ENCODE measurements at regions not wholly inside any gene's neighbourhood (a gene's known extent, or its start where the extent isn't known, plus 50 kb on each side); places are given as distances from the start of the nearest gene placed in this dataset.

- DNase-seq: no peak
Observed at GRCh38 chr16:72308396-72308795, 136.4 kb upstream of the PMFBP1 start.

GRCh38 chr16:72302332-72302731, 130.4 kb upstream of the PMFBP1 start:
- no peak for DNase-seq

DNA sequence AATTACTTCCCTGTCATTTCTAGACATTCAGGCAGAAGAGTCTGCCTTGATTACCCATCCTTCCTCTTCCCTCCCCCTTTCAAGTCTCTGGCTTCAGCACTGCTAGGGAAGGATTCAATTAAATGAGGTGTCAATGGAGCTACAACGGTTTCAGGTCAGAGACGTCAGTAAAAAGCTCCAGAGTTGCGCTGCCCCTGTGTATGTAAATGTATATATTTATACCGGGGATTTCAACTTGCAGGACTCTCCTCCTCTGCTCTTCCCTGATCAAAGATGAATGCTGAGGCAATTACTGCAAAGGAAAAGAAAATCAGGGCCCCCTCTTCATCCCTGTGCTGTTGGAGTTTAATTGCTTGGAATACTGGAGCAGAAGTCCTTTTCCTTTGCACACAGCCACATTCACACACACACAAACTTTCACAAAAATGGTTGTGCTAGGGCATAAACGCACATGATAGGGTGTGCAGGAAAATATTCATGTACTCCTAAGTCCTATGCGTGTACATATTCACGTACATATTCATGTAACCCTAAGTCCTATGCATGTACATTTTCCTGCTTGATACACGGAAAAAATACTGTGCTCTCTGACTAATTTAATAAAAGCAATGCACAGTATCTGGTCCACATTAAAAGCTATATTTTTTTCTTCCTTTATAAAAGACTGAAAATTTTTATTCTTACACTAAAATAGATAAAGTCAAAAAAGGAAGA, 129.7 kb upstream of the PMFBP1 start:
- DNase-seq: no peak

DNA sequence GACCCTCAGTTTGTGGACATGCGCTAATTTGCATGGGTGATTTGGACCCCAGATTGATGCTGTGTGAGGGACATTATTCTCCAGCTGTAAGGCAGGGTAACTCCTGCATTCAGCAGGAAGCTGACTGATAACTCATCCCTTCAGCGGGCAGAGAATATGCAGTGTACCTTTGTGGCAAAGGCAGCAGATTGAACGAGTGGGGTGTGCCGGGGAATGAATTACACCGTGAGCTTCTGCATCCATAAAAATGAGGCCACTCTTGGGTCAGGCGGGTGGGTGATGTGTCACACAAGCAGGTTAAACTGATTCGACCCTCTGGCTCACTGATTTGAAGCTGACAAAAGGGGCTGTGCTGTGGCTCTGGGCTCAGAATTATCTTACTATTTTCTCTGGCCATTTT, 128.9 kb upstream of the PMFBP1 start:
- DNase-seq: no peak

GRCh38 chr16:72299684-72300243, 127.8 kb upstream of the PMFBP1 start:
- DNase-seq: no peak

GRCh38 chr16:72298961-72299360, 127.0 kb upstream of the PMFBP1 start:
- DNase-seq: no peak

DNA sequence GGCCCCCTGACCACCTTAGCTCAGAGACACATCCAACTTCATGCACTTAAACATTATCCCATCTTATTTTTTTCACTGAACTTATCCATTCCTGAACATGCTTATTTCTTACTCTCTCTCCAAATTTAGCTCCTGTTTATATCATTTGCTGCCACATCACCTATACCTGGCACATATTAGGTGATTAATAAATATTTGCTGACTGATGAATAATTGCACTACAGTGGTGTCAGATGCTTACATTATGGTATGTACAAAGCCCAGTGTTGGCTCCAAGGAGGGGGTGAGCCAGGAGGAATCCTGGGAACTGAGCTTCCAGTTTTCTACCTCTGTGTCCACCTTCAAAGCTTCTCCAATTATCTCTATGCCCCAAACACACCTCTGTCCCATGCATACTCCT, 124.0 kb upstream of the PMFBP1 start:
- no peak for DNase-seq

GRCh38 chr16:72291531-72291981, 119.6 kb upstream of the PMFBP1 start:
- no peak for DNase-seq

DNA sequence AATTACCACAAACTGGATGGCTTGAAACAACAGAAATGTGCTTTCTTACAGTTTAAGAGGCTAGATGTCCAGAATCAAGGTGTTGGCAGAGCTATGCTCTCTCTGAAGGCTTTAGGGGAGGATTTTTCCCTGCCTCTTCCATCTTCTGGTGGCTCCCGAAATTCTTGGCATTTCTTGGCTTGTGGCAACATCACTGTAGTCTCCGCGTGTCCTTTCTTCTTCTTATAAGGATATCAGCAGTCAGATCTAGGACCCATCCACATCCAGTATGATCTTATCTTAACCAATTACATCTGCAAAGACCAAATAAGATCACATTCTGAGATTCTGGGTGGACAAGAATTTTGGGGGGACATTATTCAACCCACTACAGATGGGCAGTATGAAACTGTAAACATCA, 119.2 kb upstream of the PMFBP1 start:
- DNase-seq: no peak

DNA sequence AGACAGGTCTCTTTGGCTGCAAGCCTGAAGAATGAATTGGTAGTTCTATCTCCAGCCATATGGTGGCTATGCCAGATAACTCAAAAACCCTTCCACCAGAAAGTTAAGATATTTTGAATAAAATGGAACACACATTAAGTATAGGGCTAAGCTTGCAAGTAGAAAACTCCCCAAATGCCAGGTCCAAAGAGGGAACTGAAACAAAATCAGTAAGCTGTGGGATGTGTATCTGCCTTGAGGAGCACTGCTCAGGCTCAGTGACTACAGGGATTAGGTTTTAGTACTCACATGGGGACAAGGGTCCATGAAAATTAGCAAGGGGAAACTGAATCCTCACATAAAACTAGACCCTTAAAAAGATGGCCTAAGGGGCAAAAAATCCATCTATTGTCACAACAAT, 115.7 kb upstream of the PMFBP1 start:
- no peak for DNase-seq

- DNase-seq: no peak
Observed at GRCh38 chr16:72286936-72287620, 115.1 kb upstream of the PMFBP1 start.

GRCh38 chr16:72285728-72286127, 113.8 kb upstream of the PMFBP1 start:
- DNase-seq: no peak

GRCh38 chr16:72285324-72285723, 113.4 kb upstream of the PMFBP1 start:
- no peak for DNase-seq

DNA sequence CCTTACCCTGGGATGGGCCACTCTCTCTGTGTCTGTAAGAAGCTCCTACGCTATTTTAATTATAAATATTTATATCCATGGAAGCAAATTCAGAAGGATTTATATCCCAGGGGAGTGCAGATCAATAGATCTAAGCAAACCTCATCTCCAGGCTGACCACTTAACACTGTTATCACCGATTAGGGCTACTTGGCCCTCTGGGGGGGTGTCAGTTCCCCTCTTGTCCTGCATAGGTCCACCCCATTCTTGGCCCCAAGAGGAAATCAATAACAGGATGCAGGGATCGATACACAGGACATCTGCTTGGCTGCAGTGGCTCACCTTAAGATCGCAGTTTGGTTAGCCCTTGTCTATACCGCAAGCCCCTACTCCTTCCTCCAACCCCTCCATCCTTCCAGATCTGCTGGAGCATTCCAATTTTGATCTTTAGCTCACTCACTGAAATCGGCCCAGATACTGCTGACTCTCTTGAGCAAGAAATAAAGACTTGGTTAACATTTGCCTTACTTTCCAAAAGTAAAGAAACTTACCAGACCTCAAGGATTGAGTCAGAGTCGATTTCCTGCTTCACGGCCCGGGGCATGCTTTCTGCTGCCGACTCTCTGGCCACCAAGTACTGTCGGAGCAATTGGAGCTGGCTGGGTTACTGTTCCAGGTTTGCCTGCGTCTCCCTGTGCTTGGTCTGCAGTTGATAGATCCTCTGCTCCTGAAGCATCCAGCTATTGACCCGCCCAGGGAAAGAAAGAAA, 112.3 kb upstream of the PMFBP1 start:
- DNase-seq: no peak

GRCh38 chr16:72282362-72282761, 110.4 kb upstream of the PMFBP1 start:
- DNase-seq: no peak

GRCh38 chr16:72278301-72278700, 106.3 kb upstream of the PMFBP1 start:
- no peak for DNase-seq

DNA sequence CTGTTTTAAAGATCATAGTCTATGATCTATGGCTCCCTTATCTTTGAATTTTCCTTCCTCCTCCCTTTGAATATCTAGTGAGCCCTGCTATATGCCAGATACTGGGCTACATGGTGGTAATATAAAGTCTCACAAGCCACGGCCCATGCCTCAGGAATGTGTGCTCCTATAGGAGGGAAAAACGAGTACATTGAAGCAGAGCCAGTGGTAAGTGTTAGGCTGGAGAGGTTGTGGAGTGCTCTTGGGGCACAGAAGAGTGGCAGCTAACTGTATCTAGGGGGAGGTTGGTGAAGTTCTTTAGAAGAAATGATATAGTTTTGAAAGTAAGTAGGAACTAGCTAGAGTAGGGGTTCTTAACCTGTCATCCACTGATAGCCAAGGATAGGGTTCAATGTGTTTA, 105.8 kb upstream of the PMFBP1 start:
- DNase-seq: no peak

- no peak for DNase-seq
Observed at GRCh38 chr16:72271699-72272240, 99.8 kb upstream of the PMFBP1 start.

DNA sequence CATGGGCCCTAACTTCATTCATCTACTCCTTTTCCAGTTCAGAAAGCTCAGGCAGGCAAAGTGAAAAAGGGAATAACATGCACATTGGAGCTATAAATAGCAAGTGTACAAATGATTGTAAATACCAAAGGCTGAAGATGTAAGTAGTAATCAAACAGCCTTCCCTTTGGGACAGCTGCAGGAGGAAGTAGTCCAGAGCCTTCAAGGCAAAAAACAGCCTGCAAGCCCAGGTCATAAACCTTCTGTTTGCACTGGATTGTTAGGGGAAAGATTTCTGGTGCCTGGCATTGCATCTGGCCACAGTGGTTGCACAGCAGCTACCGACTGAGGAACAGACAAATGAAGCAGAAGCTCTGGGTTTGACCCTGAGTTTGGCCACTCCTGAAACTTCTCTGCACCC, 98.6 kb upstream of the PMFBP1 start:
- no peak for DNase-seq

DNA sequence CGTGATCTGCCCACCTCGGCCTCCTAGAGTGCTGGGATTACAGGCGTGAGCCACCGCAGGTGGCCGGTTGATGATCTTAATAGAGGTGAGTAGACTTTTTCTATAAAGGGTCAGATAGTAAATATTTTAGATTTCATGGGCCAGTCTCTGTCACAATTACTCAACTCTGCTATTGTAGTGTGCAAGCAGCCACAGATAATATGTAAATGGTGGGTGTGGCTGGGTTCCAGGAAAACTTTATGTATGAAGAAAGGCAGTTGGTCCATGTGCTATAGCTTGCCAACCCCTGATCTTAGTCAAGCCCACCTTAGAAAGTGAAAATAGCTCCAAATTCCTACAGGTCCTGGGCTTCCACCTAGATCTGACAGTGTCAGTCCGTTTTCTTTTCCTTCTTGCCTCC, 94.9 kb upstream of the PMFBP1 start:
- DNase-seq: no peak

- DNase-seq: no peak
Observed at GRCh38 chr16:72264771-72265170, 92.8 kb upstream of the PMFBP1 start.

DNA sequence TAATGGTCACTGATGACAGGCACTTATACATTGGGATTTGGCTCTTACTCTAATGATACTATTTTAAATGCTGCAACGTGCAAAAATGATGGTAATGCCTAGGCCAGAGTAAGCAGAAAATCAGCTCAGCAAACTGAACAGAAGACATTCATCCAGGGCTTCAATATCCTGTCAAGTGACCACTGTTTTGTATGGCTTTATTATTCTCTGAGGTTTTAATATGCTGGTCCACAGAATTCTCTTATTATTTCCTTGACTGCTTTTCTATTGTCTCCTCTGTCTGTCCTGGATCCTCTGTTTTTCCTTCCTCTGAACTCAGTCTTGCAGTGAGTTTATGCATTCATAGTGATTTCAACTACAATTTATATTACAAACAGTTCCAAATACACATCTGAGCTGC, 90.8 kb upstream of the PMFBP1 start:
- DNase-seq: no peak

- DNase-seq: no peak
Observed at GRCh38 chr16:72261127-72261526, 89.2 kb upstream of the PMFBP1 start.
